CD4-positive, alpha-beta T cell treated with Interleukin-21 for 1 hour (primary cell): ENCODE measurements at regions not wholly inside any gene's neighbourhood (a gene's known extent, or its start where the extent isn't known, plus 50 kb on each side); places are given as distances from the start of the nearest gene placed in this dataset.

ENCODE experiments used
- DNase-seq: peaks from one replicate; pipeline ENCODE4 v3.0.0-alpha.2; 2020

DNA sequence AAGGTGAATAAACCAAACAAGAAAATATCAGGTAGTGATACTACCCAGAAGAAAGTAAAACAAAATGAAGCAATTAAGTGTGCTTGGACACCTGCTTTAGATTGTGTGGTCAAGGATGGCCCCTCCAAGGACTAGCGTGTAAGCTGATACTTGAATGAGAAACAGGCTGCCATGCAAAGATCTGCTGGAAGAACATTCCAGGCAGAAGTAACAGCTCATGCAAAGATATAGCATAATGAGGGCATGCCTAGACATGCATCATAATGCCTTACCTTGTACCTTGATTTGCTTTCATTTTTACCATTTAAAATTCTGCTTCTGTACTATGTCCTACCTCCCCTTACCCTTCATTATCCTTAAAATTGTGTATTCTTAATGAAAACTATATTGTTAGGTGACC lies 74.8 kb upstream of the HDAC9 start:
- DNase-seq, result no peak

DNA sequence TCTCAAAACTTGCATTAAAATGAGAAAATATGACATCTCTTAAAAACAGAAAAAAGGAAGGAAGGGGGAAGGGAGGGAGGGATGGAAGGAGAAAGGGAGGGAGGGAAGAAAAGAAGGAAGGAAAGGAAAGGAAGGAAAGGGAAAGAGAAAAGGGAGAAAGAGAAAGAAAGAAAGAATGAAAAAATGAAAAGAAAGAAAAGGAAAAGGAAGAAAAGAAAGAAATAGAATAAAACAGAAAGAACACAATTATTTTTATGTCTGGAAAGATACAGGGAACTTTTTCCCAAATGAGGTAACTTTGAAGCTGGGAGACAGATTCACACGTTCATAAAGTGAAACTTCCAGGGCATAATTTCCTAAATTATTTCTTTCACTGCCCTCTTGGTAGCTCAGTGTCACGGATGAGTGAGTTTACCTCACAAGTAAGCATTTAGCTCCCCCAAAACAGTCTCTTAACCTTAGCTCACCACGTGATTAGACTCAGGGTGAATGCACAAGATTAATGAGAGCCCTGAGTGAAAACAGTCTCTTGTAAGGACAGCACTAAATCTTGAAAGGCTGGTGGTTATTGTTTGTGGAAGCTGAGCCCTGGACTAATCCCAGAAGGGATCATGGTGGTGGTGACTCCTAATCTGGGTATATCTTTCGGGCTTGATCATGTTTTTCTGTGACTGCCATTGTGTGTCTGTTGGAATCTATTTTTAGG lies 74.1 kb upstream of the HDAC9 start:
- DNase-seq, result no peak

DNA sequence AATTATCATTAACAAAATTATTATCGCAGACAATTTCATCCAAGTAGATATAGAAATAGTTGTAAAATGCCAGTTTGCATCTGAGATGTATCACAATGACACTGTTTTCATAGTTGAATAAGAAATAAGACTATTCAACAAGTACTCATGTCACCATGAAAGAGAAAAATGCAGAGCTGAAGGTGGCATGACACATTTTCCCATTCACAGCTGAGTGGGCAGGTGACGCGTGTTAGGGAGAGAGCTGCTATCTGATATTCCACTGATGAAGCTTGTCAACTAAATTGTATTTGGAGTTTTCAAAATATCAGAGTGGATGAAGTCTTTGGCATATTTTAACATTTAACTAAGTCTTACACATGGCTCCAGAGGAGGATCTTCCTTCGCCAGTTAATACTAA lies 70.3 kb upstream of the HDAC9 start:
- no peak for DNase-seq

DNA sequence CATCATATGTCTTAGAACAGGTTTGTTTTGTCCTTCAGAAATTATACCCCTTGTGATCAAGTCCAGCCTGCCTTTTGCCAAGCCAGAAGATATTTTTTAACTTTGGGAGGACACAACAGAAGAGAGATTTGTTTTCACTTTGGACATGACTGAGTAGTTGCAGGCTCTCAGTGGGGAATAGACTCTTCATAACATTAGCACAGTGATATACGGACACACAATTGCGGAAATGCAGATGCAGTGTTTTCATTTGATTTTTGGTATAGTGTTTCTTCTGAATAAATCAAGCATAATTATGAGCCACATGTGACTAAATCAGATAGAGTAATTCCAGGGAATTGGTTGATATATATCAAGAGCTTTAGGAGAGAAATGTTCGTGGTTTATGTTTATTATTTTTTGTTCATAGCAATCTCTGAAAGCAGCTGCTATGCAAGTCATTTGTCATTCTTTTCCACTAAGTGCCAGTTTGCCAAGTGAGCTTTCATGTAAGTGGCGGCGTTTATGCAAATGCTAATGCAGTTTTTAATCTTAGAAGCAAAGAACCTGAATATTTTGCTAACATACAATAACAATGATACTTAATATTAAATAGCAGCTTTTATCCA lies 69.6 kb upstream of the HDAC9 start:
- DNase-seq, result no peak

DNA sequence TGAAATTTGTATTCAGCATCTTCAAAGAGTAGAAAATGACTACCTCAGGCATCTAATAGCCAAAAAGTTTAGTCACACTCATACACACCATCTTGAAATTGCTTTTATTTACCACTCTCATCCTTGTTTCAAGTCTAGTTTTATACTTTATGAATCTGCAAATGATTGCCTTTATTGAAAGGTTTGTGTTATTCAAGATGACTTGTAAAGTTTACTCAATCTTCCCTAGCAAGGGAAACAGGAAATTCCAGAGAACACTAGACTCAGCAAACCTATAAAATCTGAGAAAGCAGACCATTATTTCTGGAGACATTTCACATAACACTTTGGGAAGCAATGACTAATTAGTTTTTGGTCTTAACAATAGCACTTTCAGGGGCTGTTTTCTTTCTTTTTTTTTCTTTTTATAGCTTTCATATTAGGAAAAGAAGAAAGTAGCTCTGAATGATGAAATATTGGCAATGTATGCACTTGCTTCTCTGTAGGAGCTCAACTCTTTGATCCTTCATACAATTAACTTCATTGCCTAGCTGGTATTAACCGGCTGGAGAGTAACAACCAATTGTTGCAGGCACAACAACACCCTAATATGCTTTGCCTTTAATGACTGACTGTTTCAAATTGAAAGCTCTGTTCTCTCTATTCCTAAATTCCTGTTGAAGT lies 68.9 kb upstream of the HDAC9 start:
- DNase-seq, result no peak

DNA sequence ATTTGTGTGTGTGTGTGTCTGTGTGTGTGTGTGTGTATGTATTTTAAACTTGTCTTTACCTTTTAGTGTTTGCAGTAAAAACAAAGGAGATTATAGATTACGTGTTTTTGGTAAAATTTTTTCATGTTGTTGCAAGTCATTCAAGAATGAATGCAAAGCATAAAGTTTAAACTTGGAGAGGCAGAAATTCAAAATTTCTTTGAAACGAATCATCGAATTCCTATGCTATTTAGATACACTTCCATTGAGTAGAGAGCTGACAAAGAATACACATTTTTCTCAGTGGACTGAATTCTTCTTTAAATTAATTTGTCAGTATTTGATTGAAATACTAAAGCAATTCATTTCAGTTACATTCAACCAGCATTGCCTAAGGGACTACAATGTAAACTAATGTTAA lies 66.0 kb upstream of the HDAC9 start:
- no peak for DNase-seq

DNA sequence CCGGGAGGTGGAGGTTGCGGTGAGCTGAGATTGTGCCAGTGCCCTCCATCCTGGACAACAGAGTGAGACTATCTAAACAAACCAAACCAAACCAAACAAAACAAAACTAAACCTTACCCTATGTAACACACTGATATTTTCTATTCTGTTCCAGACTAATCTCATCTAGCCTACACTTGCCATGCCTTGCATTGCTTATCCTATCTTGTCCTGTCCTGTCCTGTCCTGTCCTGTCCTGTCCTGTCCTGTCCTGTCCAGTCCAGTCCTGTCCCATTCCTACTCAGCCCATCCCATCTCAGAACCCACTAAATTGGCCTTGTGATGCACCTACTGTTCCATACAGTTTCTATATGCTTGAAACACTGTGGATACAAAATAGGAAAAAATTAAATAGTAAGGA lies 64.7 kb upstream of the HDAC9 start:
- no peak for DNase-seq

DNA sequence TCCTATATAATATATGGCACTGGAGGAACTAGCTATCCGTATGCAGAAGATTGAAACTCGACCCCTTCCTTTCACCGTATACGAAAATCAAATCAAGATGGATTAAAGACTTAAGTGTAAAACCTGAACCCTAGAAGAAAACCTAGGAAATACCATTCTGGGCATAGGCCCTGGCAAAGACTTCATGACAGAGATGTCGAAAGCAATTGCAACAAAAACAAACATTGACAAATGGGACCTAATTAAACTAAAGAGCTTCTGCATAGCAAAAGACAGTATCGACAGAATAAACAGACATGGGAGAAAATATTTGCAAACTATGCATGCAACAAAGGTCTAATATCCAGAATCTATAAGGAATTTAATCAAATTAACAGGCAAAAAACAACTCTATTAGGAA lies 61.4 kb upstream of the HDAC9 start:
- no peak for DNase-seq

DNA sequence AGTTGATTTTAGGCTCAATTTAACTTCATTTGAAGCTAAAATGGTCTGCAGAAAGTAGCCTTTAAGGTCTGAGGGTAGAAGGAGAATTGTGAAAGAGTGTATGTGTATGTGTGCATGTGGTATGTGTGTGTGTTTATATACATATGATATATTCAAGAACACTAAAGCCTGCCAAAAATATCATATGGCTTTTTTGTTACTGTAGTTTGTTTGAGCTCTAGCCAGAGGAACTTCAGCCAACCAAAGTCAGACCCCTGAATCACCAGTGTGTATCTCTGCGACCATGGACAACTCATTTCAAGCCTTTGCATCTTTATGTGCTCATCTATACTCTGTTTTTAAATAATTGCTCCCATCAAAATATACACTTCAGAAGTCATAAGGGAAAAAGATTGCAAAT lies 58.4 kb upstream of the HDAC9 start:
- no peak for DNase-seq

DNA sequence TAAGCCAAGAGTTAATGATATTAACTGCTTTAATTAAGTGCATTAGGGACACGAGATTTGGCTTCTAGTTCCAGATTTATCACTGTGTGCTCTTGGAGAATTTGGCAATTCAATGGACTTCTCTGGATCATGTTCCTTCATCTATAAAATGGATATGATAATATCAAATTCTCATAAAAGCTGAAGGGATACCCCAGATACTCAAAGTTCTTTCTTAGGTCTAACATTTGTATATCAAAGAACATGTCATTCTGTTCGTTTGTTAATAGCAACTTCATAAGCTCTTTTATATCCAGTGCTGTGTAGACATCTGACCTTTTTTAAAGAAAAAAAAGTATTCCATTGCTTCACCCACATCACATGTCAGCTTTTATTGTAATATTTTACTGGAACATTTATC lies 54.6 kb upstream of the HDAC9 start:
- no peak for DNase-seq

DNA sequence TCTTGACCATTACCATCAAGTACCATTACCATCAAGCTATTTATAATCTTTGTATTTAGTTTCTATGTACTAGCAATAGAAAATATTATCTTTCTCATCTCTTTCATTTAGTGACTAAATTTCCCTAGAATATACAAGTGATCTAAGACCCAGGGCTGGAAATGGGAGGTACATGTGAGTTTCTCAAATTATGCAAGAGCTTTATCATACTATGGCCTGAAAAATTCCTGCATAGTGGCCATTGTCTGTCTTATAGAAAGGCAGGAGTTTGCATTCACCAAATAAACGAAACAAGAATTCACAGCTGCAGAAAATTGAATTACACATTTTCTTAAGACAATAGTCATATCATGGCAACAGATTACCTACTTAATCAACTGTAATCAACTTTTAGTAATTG lies 50.7 kb upstream of the HDAC9 start:
- no peak for DNase-seq

DNA sequence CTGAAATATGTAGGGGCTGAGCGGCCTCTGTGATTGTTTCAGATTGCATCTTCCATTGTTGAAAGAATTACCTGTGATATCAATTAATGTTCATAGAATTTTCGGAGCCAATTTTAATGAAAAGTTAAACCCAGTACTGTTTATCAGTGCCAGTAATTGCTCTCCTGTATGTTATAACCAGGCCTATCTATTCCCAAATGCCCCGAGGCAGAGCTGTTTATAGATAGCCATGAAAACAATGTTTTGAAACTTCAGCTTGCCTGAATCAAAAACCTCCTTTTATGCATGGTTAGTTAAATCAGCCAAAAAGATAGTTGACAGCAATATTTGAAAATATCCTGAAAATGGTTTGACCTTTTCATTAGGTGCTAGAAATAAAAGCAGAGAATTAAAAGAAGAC lies 50.1 kb upstream of the HDAC9 start:
- no peak for DNase-seq
